Cardiac muscle cell (in vitro differentiated cells and primary cell): ENCODE measurements at regions not wholly inside any gene's neighbourhood (a gene's known extent, or its start where the extent isn't known, plus 50 kb on each side); places are given as distances from the start of the nearest gene placed in this dataset.

Source experiments
- DNase-seq, 2 donors: peaks; one replicate each; pipeline versions ENCODE4 v3.0.0 to v3.0.0-alpha.2; 2010 to 2017; ENCODE audit warnings: low read depth in 1 of 2, low spot score in 1 of 2
- H3K27ac ChIP-seq: fragments of 200-600 bp; sonication (generic); 2 replicates; pipeline ENCODE4 v1.5.1; 2016
- H3K27me3 ChIP-seq: fragments of 200-600 bp; sonication (generic); 2 replicates; pipeline ENCODE4 v1.6.0; 2016; ENCODE audit warnings: control low read depth
- H3K36me3 ChIP-seq: fragments of 200-600 bp; sonication (generic); 2 replicates; pipeline ENCODE4 v1.5.1; 2016; ENCODE audit warnings: control low read depth
- H3K4me1 ChIP-seq: fragments of 200-600 bp; sonication (generic); 2 replicates; pipeline ENCODE4 v1.8.1; 2017; ENCODE audit warnings: low read depth, mild to moderate bottlenecking, mixed run types
- H3K4me3 ChIP-seq: fragments of 200-600 bp; sonication (generic); 2 replicates; pipeline ENCODE4 v1.5.1; 2016; ENCODE audit warnings: mild to moderate bottlenecking
- H3K9me3 ChIP-seq: fragments of 200-600 bp; sonication (generic); 2 replicates; pipeline ENCODE4 v1.5.1; 2017; ENCODE audit warnings: low read depth, mild to moderate bottlenecking, control low read depth
- CTCF ChIP-seq: IDR thresholded peaks from 2 replicates; pipeline ENCODE4 v1.5.1; 2012; ENCODE audit warnings: low read depth, mild to moderate bottlenecking, low read length

GRCh38 chr7:25908154-25908949, 243.6 kb upstream of the NFE2L3 start:
- no peak overlapping the region for H3K4me3 ChIP-seq
- H3K36me3 ChIP-seq = no peaks in the 10 kb centered on the region
- no peak for TF ChIP-seq CTCF
- H3K27ac ChIP-seq = no peak overlapping the region
- no peaks in the 10 kb centered on the region for H3K9me3 ChIP-seq
- H3K4me1 ChIP-seq = no peaks in the 10 kb centered on the region
- no peaks in the 10 kb centered on the region for H3K27me3 ChIP-seq
- no peak for DNase-seq

- no peaks in the 10 kb centered on the region for H3K9me3 ChIP-seq
- H3K36me3 ChIP-seq = no peaks in the 10 kb centered on the region
- no peak for TF ChIP-seq CTCF
- no peak for DNase-seq
- H3K27me3 ChIP-seq = no peaks in the 10 kb centered on the region
- no peaks in the 10 kb centered on the region for H3K4me1 ChIP-seq
- no peak overlapping the region for H3K4me3 ChIP-seq
- no peak overlapping the region for H3K27ac ChIP-seq
Observed at GRCh38 chr7:25911738-25912607, 240.0 kb upstream of the NFE2L3 start.

GRCh38 chr7:25913598-25914224, 238.3 kb upstream of the NFE2L3 start:
- no peak overlapping the region for H3K27ac ChIP-seq
- H3K9me3 ChIP-seq = no peaks in the 10 kb centered on the region
- TF ChIP-seq CTCF = no peak
- no peaks in the 10 kb centered on the region for H3K4me1 ChIP-seq
- no peaks in the 10 kb centered on the region for H3K27me3 ChIP-seq
- DNase-seq = no peak
- no peak overlapping the region for H3K4me3 ChIP-seq
- no peaks in the 10 kb centered on the region for H3K36me3 ChIP-seq

- no peak for DNase-seq
- H3K27me3 ChIP-seq = no peaks in the 10 kb centered on the region
- H3K9me3 ChIP-seq = no peaks in the 10 kb centered on the region
- no peaks in the 10 kb centered on the region for H3K4me1 ChIP-seq
- no peak overlapping the region for H3K4me3 ChIP-seq
- no peaks in the 10 kb centered on the region for H3K36me3 ChIP-seq
- H3K27ac ChIP-seq = no peak overlapping the region
- TF ChIP-seq CTCF = no peak
Observed at GRCh38 chr7:25918731-25919130, 233.3 kb upstream of the NFE2L3 start.

- Histone ChIP-seq H3K27me3 (no peaks in the 10 kb centered on the region), H3K27ac (no peak overlapping the region), H3K9me3 (no peaks in the 10 kb centered on the region), H3K36me3 (no peaks in the 10 kb centered on the region), H3K4me1 (no peaks in the 10 kb centered on the region), H3K4me3 (no peak overlapping the region)
- no peak for TF ChIP-seq CTCF
- no peak for DNase-seq
Observed at GRCh38 chr7:25922296-25922695, 229.7 kb upstream of the NFE2L3 start.
